H1 (cell line): ENCODE measurements at regions not wholly inside any gene's neighbourhood (a gene's known extent, or its start where the extent isn't known, plus 50 kb on each side); places are given as distances from the start of the nearest gene placed in this dataset.

Experiments used
- CTBP2 ChIP-seq: IDR thresholded peaks from 2 replicates; pipeline ENCODE4 v1.7.0; 2011; ENCODE audit warnings: borderline replicate concordance, mild to moderate bottlenecking, moderate library complexity, mixed read lengths, low read length; ENCODE audit not compliant: insufficient read depth, insufficient read length
- E2F6 ChIP-seq: IDR thresholded peaks from 2 replicates; pipeline ENCODE4 v1.6.1; 2012; ENCODE audit warnings: inconsistent platforms
- KDM5A ChIP-seq: fragments of 200-600 bp; IDR thresholded peaks from 2 replicates; pipeline ENCODE4 v1.7.1; 2012; ENCODE audit warnings: mild to moderate bottlenecking, low read length, inconsistent platforms, mixed read lengths

- TF ChIP-seq E2F6 (no peak), CTBP2 (no peak), KDM5A (no peak)
Observed at GRCh38 chr6:169132352-169132940, 121.2 kb downstream of the THBS2 start (continued).
